Liver (tissue), 8 donors: ENCODE measurements at regions not wholly inside any gene's neighbourhood (a gene's known extent, or its start where the extent isn't known, plus 50 kb on each side); places are given as distances from the start of the nearest gene placed in this dataset.

Experiments used
- DNase-seq: peaks from one replicate; pipeline ENCODE4 v3.0.0-alpha.2; 2017; ENCODE audit warnings: low spot score
- H3K27ac ChIP-seq, 2 donors: one replicate each; pipeline ENCODE4 v1.7.0; 2013; ENCODE audit warnings: inconsistent platforms in 2 of 2, low read length in 2 of 2, control low read depth in 1 of 2, low read depth in 1 of 2, mild to moderate bottlenecking in 1 of 2
- H3K27me3 ChIP-seq, 4 donors: one replicate each; pipeline versions ENCODE4 v1.6.1 to v1.7.0; 2013; ENCODE audit warnings: low read length in 3 of 4, inconsistent platforms in 1 of 4, mild to moderate bottlenecking in 1 of 4, moderate library complexity in 1 of 4; ENCODE audit not compliant: control insufficient read depth in 4 of 4, insufficient read depth in 4 of 4
- H3K36me3 ChIP-seq, 4 donors: one replicate each; pipeline versions ENCODE4 v1.6.1 to v1.7.0; 2013; ENCODE audit warnings: low read length in 3 of 4, mild to moderate bottlenecking in 3 of 4, low read depth in 1 of 4, moderate library complexity in 1 of 4; ENCODE audit not compliant: control insufficient read depth in 4 of 4, insufficient read depth in 3 of 4
- H3K4me1 ChIP-seq, 4 donors: one replicate each; pipeline versions ENCODE4 v1.6.1 to v1.7.0; 2013; ENCODE audit warnings: low read length in 3 of 4, mild to moderate bottlenecking in 3 of 4, moderate library complexity in 1 of 4; ENCODE audit not compliant: control insufficient read depth in 4 of 4, insufficient read depth in 4 of 4
- H3K4me3 ChIP-seq, 3 donors: one replicate each; pipeline versions ENCODE4 v1.6.1 to v1.7.0; 2013; ENCODE audit warnings: low read length in 3 of 3, control low read depth in 1 of 3, low read depth in 1 of 3, mild to moderate bottlenecking in 1 of 3
- H3K9ac ChIP-seq, 2 donors: one replicate each; pipeline ENCODE4 v1.7.0; 2013; ENCODE audit warnings: low read length in 2 of 2, mild to moderate bottlenecking in 2 of 2, moderate library complexity in 2 of 2, control low read depth in 1 of 2, low read depth in 1 of 2
- H3K9me3 ChIP-seq, 4 donors: one replicate each; pipeline versions ENCODE4 v1.6.1 to v1.7.0; 2013; ENCODE audit warnings: low read length in 3 of 4; ENCODE audit not compliant: control insufficient read depth in 4 of 4
- EGR1 ChIP-seq, 2 donors: IDR thresholded peaks; 2 replicates each; pipeline ENCODE4 v1.6.1; 2016 to 2018; ENCODE audit warnings: antibody characterized with exemption in 2 of 2, low read depth in 2 of 2
- FOXA1 ChIP-seq: IDR thresholded peaks from 2 replicates; pipeline ENCODE4 v1.6.1; 2016; ENCODE audit warnings: antibody characterized with exemption
- FOXA2 ChIP-seq: IDR thresholded peaks from 2 replicates; pipeline ENCODE4 v1.6.1; 2016; ENCODE audit warnings: antibody characterized with exemption
- GABPA ChIP-seq, 2 donors: IDR thresholded peaks in 1 of 2; conservative IDR thresholded peaks in 1 of 2; 2 replicates each; pipeline ENCODE4 v1.6.1; 2016; ENCODE audit warnings: antibody characterized with exemption in 2 of 2, mild to moderate bottlenecking in 1 of 2, moderate library complexity in 1 of 2
- HNF4A ChIP-seq, 2 donors: conservative IDR thresholded peaks; 2 replicates each; pipeline ENCODE4 v1.6.1; 2016; ENCODE audit warnings: antibody characterized with exemption in 2 of 2, mild to moderate bottlenecking in 2 of 2
- HNF4G ChIP-seq: IDR thresholded peaks from 2 replicates; pipeline ENCODE4 v1.6.1; 2016; ENCODE audit warnings: antibody characterized with exemption
- JUND ChIP-seq, 2 donors: IDR thresholded peaks; 2 replicates each; pipeline ENCODE4 v1.6.1; 2016; ENCODE audit warnings: antibody characterized with exemption in 2 of 2
- NR2F2 ChIP-seq: IDR thresholded peaks from 2 replicates; pipeline ENCODE4 v1.6.1; 2016; ENCODE audit warnings: antibody characterized with exemption
- RAD21 ChIP-seq, 2 donors: IDR thresholded peaks; 2 replicates each; pipeline ENCODE4 v1.6.1; 2016; ENCODE audit warnings: antibody characterized with exemption in 2 of 2, mild to moderate bottlenecking in 2 of 2
- RXRA ChIP-seq, 2 donors: IDR thresholded peaks; 2 replicates each; pipeline ENCODE4 v1.6.1; 2017 to 2018; ENCODE audit warnings: antibody characterized with exemption in 2 of 2, mild to moderate bottlenecking in 1 of 2
- SP1 ChIP-seq: IDR thresholded peaks from 2 replicates; pipeline ENCODE4 v1.6.1; 2018; ENCODE audit warnings: antibody characterized with exemption, mild to moderate bottlenecking
- TAF1 ChIP-seq: conservative IDR thresholded peaks from 2 replicates; pipeline ENCODE4 v1.6.1; 2016; ENCODE audit warnings: antibody characterized with exemption, mild to moderate bottlenecking
- YY1 ChIP-seq: IDR thresholded peaks from 2 replicates; pipeline ENCODE4 v1.6.1; 2016; ENCODE audit warnings: antibody characterized with exemption, mild to moderate bottlenecking
- WGBS: extraction: QIAGEN DNeasy Blood & Tissue Kit; methylation state at CpG from one replicate; pipeline ENCODE4 v1.1.7; 2013; 5-methylcytosine and 5-hydroxymethylcytosine counted together
- TF ChIP-seq, protein P1 (sequence below): IDR thresholded peaks from 2 replicates; pipeline ENCODE4 v1.6.1; 2016; ENCODE audit warnings: antibody characterized with exemption
- TF ChIP-seq, protein P2 (sequence below): IDR thresholded peaks from 2 replicates; pipeline ENCODE4 v1.6.1; 2016; ENCODE audit warnings: antibody characterized with exemption, mild to moderate bottlenecking
- TF ChIP-seq, protein P3 (sequence below): IDR thresholded peaks from 2 replicates; pipeline ENCODE4 v1.6.1; 2016; ENCODE audit warnings: antibody characterized with exemption
- TF ChIP-seq, protein P4 (sequence below): IDR thresholded peaks from 2 replicates; pipeline ENCODE4 v1.6.1; 2016; ENCODE audit warnings: antibody characterized with exemption
- TF ChIP-seq, protein P5 (sequence below): fragments of 150-350 bp; IDR thresholded peaks from 2 replicates; pipeline ENCODE4 v1.5.1; 2017; ENCODE audit warnings: improper control_type of control experiment, low read depth, low read length; ENCODE audit not compliant: missing input control
- donor health status: healthy.
- donor health status: healthy.
- donor health status: healthy.
- donor health status: healthy.
- donor health status: healthy.

DNA sequence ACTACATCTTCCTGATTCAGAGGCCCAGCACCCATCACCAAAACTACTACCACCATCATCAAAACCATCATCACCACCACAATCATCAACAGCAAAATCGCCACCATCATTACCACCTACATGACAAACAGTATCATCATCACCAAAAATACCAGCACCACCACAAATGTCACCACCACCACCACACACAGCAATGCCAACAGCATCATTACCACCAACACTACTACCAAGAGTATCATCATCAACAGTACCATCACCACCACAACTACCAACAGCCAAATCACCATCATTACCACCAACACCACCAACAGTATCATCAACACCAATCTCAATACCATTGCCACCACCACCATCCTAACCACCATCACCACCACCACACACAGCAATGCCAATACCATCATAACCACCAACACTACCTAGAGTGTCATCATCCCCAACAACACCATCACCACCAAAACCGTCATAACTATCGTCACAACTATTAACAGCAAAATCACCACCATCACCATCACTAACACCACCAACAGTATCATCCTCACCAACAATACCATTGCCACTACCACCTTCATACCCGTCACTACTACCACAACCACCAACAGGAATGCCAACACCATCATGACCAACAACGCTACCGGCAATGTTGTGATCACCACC lies 64.6 kb upstream of the TEX51 start:
- 95% methylated on average over 6 of the region's 6 CpGs for WGBS
- H3K4me3 ChIP-seq, result no peak overlapping the region
- DNase-seq, result no peak
- H3K27ac ChIP-seq, result no peak overlapping the region
- H3K9me3 ChIP-seq, result no peaks in the 10 kb centered on the region
- no peaks in the 10 kb centered on the region for H3K27me3 ChIP-seq
- H3K4me1 ChIP-seq, result no peaks in the 10 kb centered on the region
- H3K9ac ChIP-seq, result no peak overlapping the region
- TF ChIP-seq, protein P1, sequence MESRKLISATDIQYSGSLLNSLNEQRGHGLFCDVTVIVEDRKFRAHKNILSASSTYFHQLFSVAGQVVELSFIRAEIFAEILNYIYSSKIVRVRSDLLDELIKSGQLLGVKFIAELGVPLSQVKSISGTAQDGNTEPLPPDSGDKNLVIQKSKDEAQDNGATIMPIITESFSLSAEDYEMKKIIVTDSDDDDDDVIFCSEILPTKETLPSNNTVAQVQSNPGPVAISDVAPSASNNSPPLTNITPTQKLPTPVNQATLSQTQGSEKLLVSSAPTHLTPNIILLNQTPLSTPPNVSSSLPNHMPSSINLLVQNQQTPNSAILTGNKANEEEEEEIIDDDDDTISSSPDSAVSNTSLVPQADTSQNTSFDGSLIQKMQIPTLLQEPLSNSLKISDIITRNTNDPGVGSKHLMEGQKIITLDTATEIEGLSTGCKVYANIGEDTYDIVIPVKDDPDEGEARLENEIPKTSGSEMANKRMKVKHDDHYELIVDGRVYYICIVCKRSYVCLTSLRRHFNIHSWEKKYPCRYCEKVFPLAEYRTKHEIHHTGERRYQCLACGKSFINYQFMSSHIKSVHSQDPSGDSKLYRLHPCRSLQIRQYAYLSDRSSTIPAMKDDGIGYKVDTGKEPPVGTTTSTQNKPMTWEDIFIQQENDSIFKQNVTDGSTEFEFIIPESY, result no peak
- TF ChIP-seq, protein P2, sequence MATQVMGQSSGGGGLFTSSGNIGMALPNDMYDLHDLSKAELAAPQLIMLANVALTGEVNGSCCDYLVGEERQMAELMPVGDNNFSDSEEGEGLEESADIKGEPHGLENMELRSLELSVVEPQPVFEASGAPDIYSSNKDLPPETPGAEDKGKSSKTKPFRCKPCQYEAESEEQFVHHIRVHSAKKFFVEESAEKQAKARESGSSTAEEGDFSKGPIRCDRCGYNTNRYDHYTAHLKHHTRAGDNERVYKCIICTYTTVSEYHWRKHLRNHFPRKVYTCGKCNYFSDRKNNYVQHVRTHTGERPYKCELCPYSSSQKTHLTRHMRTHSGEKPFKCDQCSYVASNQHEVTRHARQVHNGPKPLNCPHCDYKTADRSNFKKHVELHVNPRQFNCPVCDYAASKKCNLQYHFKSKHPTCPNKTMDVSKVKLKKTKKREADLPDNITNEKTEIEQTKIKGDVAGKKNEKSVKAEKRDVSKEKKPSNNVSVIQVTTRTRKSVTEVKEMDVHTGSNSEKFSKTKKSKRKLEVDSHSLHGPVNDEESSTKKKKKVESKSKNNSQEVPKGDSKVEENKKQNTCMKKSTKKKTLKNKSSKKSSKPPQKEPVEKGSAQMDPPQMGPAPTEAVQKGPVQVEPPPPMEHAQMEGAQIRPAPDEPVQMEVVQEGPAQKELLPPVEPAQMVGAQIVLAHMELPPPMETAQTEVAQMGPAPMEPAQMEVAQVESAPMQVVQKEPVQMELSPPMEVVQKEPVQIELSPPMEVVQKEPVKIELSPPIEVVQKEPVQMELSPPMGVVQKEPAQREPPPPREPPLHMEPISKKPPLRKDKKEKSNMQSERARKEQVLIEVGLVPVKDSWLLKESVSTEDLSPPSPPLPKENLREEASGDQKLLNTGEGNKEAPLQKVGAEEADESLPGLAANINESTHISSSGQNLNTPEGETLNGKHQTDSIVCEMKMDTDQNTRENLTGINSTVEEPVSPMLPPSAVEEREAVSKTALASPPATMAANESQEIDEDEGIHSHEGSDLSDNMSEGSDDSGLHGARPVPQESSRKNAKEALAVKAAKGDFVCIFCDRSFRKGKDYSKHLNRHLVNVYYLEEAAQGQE, result no peak
- TF ChIP-seq HNF4G (no peak), YY1 (no peak), HNF4A (conservative IDR thresholded peaks at IDR 0.05) (no peak), NR2F2 (no peak), GABPA (IDR thresholded peaks at IDR 0.05 in 1 of 2, conservative IDR thresholded peaks at IDR 0.05 in 1 of 2) (no peak), TAF1 (no peak), RXRA (IDR thresholded peaks at IDR 0.05) (no peak), JUND (IDR thresholded peaks at IDR 0.05) (no peak), SP1 (no peak), FOXA2 (no peak), RAD21 (IDR thresholded peaks at IDR 0.05) (no peak), FOXA1 (no peak), EGR1 (IDR thresholded peaks at IDR 0.05; ENCODE audit: low read depth in 2 of 2) (no peak)
- TF ChIP-seq, protein P3, sequence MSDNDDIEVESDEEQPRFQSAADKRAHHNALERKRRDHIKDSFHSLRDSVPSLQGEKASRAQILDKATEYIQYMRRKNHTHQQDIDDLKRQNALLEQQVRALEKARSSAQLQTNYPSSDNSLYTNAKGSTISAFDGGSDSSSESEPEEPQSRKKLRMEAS, result no peak
- TF ChIP-seq, protein P4, sequence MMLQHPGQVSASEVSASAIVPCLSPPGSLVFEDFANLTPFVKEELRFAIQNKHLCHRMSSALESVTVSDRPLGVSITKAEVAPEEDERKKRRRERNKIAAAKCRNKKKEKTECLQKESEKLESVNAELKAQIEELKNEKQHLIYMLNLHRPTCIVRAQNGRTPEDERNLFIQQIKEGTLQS, result no peak
- TF ChIP-seq, protein P5, sequence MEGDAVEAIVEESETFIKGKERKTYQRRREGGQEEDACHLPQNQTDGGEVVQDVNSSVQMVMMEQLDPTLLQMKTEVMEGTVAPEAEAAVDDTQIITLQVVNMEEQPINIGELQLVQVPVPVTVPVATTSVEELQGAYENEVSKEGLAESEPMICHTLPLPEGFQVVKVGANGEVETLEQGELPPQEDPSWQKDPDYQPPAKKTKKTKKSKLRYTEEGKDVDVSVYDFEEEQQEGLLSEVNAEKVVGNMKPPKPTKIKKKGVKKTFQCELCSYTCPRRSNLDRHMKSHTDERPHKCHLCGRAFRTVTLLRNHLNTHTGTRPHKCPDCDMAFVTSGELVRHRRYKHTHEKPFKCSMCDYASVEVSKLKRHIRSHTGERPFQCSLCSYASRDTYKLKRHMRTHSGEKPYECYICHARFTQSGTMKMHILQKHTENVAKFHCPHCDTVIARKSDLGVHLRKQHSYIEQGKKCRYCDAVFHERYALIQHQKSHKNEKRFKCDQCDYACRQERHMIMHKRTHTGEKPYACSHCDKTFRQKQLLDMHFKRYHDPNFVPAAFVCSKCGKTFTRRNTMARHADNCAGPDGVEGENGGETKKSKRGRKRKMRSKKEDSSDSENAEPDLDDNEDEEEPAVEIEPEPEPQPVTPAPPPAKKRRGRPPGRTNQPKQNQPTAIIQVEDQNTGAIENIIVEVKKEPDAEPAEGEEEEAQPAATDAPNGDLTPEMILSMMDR, result no peak
- no peaks in the 10 kb centered on the region for H3K36me3 ChIP-seq
